TTC549 (cell line): ENCODE measurements at regions not wholly inside any gene's neighbourhood (a gene's known extent, or its start where the extent isn't known, plus 50 kb on each side); places are given as distances from the start of the nearest gene placed in this dataset.
"Not testable (repeated sequence)": the region's sequence is repeated elsewhere in the genome, so short reads cannot be mapped to it uniquely, and the experiment has no call there.

Experiments
- FAIRE-seq: peaks from 2 replicates; lab custom pipeline; 2012; peaks lifted over from hg19 to GRCh38; lab: Jason Lieb, UNC

GRCh38 chr16:65618931-65619330, 497.1 kb upstream of the CDH11 start:
- FAIRE-seq: no peak

DNA sequence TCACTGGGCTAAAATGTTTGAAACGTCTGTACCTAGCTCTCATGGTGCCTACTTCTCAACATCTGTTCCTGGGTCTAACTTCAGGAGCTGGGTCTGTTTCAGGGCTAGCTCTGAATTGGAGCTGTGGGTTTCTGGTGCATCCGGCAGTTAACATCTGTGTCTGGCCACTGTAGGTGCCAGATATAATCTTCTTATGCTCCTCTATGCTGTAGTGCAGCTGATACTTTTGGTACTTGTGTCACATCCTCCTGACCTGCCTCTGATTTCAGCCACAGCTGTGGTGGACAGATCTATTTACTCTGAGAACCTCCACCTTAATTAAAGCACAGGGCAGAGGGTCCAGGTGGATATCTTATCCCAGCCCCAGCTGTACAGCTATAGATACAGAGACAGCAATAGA, 496.5 kb upstream of the CDH11 start:
- FAIRE-seq: no peak

DNA sequence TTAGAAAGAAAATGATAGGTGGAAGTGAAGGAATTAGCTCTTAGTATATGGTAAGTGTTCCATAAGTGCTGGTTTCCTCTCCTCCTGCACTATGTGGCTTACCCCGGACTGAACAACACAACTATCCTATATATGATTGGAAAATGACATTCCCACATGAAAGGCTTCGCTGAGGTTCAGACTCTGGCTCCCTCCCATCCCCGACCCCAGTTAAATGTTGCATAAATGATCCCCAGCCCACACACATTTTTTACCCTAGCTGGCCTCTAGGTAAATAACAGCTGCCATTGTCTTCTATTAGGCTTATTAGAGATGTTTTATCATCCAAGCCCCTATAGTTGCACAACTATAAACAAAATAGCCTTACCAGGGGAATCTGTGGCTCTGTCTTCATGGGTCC, 495.6 kb upstream of the CDH11 start:
- no peak for FAIRE-seq

DNA sequence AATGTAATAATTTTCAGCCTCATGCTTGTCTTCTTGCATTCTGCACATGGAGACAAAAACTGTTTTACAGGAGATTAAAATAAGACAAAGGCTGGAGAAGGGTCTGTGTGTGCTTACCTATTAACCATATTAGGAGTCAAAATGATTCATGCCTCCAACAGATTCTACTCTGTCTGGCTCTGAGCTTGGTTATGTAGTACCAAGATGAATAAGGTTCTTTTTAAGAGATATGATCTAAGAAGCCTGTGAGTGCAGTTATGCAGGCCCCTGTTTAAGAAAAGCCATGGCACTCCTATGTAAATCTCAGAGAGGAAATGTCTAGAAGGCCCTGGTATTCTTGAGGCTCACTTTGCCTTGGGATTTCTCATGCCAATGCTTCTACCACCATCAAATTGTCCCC, 486.6 kb upstream of the CDH11 start:
- FAIRE-seq: no peak

DNA sequence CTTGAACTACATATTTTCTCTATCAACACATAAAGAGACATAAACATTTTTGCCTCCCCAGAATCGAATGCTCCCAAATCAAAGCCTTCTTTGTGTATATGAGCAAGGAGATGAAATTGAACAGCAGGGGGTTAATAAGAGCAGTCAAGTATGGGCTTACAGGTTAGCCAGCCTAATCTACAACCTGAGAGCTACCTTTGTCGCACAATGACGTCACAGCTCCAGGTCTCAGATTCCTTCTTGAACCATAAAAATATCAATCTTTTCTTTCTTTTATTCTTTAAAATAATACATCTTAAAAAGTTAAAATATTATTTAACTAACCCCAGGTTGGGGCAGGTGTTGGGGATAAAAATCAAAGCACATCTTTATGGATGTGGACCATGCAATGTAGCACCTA, 482.9 kb upstream of the CDH11 start:
- no peak for FAIRE-seq

GRCh38 chr16:65601781-65602180, 479.9 kb upstream of the CDH11 start:
- no peak for FAIRE-seq

- no peak for FAIRE-seq
Observed at GRCh38 chr16:65600629-65601028, 478.8 kb upstream of the CDH11 start.

- FAIRE-seq: no peak
Observed at GRCh38 chr16:65600046-65600445, 478.2 kb upstream of the CDH11 start.

- no peak for FAIRE-seq
Observed at GRCh38 chr16:65598621-65599020, 476.8 kb upstream of the CDH11 start.

- no peak for FAIRE-seq
Observed at GRCh38 chr16:65583498-65583897, 461.6 kb upstream of the CDH11 start.

DNA sequence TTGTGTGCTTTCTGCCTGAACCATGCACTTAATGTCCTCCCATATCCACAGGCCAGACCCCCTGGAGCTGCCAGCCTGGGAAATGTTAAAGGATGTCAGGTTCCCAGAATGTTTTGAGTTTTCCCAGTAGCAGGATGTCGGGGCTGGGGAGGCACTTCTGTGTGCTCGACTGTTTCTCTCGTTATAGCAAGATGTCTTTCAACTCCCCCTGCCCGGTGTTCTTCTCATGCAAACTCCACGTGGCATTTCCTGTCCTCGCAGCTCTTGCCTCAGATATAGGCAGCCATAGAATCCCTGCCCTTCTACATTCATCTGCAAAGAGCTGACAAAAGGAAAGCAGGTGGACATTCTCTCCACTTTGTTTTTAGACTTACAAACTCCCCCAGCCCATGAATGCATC, 457.2 kb upstream of the CDH11 start:
- no peak for FAIRE-seq

DNA sequence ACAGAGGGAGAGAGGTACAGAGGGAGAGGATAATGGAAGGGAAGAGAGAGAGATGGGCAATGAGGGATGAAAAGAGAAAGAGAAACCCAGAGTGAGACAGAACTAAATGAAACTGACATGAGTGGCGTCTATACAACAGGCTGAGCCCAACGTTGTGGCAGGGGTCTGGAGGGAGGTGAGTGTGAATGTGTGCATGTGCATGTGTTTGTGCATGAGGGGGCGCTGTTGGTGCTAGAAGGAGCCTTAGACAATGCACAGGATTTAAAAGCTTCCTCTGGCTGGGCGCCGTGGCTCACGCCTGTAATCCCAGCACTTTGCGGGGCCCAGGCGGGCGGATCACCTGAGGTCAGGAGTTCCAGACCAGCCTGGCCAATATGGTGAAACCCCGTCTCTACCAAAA, 454.8 kb upstream of the CDH11 start:
- FAIRE-seq: no peak

DNA sequence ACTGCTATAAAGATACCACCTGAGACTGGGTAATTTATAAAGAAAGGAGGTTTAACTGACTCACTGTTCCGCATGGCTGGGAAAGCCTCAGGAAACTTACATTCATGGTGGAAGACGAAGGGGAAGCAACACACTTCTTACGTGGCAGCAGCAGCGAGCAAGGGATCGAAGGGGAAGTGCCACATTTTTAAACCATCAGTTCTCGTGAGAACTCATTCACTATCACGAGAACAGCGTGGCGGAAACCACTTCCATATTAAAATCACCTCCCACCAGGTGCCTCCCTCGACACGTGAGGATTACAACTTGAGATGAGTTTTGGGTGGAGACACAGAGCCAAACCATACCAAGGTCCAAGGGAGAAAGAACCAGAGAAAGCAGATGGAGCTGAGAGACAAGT, 454.3 kb upstream of the CDH11 start:
- no peak for FAIRE-seq

GRCh38 chr16:65574326-65574966, 452.6 kb upstream of the CDH11 start:
- FAIRE-seq: no peak

DNA sequence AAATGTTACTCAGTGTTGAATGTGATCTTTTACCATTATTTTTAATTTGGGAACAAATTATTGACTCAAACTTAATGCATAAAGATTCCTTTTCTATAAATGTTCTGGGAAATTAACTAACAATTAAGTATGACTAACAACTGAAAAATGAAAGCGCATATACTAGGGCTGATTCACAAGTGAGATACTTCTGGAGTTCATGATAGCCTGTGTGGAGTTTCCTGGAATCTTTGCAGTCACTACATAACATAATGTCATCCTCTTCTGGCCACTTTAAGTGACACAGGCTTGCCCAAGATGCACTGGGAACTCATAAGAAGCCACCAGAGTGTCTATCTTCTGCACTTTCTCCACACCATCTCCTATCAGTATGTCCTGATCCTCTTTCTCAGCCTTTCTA, 450.3 kb upstream of the CDH11 start:
- FAIRE-seq: no peak

- no peak for FAIRE-seq
Observed at GRCh38 chr16:65570261-65570660, 448.4 kb upstream of the CDH11 start.

GRCh38 chr16:65559846-65560245, 438.0 kb upstream of the CDH11 start:
- FAIRE-seq: no peak

GRCh38 chr16:65549689-65550088, 427.8 kb upstream of the CDH11 start:
- not testable (repeated sequence) for FAIRE-seq

- FAIRE-seq: no peak
Observed at GRCh38 chr16:65548470-65548869, 426.6 kb upstream of the CDH11 start.

GRCh38 chr16:65547772-65548446, 426.0 kb upstream of the CDH11 start:
- no peak for FAIRE-seq

- FAIRE-seq: no peak
Observed at GRCh38 chr16:65546353-65546791, 424.5 kb upstream of the CDH11 start.

DNA sequence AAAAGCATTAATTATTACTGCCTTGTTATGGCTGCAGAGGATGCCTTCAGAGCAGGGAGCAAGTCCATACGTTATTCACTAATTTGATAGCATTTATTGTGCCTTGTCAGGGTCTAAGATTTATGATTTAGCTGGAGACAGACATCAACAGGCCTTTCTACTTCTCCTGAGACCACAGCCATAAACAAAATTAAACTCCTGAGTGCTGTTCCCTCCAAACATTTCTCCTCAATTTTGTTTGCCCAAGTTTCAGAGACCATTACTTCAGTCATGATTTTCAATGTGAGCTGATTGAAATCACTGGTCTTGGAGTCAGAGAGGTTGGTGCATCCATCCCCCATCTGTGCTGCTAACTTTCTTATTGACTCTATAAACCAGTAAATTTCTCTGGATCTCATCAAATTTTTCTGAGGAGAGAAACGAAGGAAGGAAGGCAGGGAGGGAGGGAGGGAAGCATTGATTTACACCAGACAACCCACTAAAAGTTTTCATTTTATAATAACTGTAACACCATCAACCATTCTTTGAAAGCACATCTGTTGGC, 423.6 kb upstream of the CDH11 start:
- no peak for FAIRE-seq

- no peak for FAIRE-seq
Observed at GRCh38 chr16:65543781-65544740, 422.2 kb upstream of the CDH11 start.
